ENCODE measurements at regions not wholly inside any gene's neighbourhood (a gene's known extent, or its start where the extent isn't known, plus 50 kb on each side); places are given as distances from the start of the nearest gene placed in this dataset.

DNA sequence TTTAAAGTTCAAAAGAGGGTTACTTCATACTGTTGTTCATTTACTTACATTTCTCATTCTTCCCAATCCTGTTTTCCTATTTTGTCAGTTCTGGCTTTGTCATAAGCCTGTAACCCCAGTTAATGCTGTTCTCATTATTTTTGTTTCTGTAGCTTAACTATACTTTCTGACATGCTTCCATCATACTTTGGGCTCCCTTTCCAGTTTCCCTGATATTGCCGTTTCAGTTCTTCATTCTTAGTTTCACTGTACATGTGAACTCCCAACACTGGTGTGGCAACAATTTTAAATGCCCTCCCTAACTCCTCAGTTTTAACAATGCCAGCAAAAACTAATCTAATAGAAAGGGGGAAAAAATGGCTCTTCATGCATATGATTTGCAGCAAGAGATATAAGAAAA lies 456.7 kb downstream of the LMO4 start (continued):
- TF ChIP-seq, protein P1, sequence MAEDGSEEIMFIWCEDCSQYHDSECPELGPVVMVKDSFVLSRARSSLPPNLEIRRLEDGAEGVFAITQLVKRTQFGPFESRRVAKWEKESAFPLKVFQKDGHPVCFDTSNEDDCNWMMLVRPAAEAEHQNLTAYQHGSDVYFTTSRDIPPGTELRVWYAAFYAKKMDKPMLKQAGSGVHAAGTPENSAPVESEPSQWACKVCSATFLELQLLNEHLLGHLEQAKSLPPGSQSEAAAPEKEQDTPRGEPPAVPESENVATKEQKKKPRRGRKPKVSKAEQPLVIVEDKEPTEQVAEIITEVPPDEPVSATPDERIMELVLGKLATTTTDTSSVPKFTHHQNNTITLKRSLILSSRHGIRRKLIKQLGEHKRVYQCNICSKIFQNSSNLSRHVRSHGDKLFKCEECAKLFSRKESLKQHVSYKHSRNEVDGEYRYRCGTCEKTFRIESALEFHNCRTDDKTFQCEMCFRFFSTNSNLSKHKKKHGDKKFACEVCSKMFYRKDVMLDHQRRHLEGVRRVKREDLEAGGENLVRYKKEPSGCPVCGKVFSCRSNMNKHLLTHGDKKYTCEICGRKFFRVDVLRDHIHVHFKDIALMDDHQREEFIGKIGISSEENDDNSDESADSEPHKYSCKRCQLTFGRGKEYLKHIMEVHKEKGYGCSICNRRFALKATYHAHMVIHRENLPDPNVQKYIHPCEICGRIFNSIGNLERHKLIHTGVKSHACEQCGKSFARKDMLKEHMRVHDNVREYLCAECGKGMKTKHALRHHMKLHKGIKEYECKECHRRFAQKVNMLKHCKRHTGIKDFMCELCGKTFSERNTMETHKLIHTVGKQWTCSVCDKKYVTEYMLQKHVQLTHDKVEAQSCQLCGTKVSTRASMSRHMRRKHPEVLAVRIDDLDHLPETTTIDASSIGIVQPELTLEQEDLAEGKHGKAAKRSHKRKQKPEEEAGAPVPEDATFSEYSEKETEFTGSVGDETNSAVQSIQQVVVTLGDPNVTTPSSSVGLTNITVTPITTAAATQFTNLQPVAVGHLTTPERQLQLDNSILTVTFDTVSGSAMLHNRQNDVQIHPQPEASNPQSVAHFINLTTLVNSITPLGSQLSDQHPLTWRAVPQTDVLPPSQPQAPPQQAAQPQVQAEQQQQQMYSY (CRISPR knock-in tag; IDR thresholded peaks at IDR 0.05) = no peak
- TF ChIP-seq, protein P2, sequence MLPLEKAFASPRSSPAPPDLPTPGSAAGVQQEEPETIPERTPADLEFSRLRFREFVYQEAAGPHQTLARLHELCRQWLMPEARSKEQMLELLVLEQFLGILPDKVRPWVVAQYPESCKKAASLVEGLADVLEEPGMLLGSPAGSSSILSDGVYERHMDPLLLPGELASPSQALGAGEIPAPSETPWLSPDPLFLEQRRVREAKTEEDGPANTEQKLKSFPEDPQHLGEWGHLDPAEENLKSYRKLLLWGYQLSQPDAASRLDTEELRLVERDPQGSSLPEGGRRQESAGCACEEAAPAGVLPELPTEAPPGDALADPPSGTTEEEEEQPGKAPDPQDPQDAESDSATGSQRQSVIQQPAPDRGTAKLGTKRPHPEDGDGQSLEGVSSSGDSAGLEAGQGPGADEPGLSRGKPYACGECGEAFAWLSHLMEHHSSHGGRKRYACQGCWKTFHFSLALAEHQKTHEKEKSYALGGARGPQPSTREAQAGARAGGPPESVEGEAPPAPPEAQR (CRISPR knock-in tag; IDR thresholded peaks at IDR 0.05) = no peak
- TF ChIP-seq TEAD4 (CRISPR knock-in tag; IDR thresholded peaks at IDR 0.05) (no peak), CREM (CRISPR knock-in tag; IDR thresholded peaks at IDR 0.05) (no peak), JUN (CRISPR knock-in tag; IDR thresholded peaks at IDR 0.05) (no peak), TCF7 (CRISPR knock-in tag; IDR thresholded peaks at IDR 0.05; ENCODE audit: low read depth) (no peak), NR1H2 (CRISPR knock-in tag; IDR thresholded peaks at IDR 0.05) (no peak), PRRX2 (CRISPR knock-in tag; IDR thresholded peaks at IDR 0.05) (no peak), ZNF219 (CRISPR knock-in tag; IDR thresholded peaks at IDR 0.05; ENCODE audit: borderline replicate concordance) (no peak)
- TF ChIP-seq, protein P3, sequence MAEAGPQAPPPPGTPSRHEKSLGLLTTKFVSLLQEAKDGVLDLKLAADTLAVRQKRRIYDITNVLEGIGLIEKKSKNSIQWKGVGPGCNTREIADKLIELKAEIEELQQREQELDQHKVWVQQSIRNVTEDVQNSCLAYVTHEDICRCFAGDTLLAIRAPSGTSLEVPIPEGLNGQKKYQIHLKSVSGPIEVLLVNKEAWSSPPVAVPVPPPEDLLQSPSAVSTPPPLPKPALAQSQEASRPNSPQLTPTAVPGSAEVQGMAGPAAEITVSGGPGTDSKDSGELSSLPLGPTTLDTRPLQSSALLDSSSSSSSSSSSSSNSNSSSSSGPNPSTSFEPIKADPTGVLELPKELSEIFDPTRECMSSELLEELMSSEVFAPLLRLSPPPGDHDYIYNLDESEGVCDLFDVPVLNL (CRISPR knock-in tag; IDR thresholded peaks at IDR 0.05; ENCODE audit: borderline replicate concordance, low read depth) = no peak
- TF ChIP-seq, protein P4, sequence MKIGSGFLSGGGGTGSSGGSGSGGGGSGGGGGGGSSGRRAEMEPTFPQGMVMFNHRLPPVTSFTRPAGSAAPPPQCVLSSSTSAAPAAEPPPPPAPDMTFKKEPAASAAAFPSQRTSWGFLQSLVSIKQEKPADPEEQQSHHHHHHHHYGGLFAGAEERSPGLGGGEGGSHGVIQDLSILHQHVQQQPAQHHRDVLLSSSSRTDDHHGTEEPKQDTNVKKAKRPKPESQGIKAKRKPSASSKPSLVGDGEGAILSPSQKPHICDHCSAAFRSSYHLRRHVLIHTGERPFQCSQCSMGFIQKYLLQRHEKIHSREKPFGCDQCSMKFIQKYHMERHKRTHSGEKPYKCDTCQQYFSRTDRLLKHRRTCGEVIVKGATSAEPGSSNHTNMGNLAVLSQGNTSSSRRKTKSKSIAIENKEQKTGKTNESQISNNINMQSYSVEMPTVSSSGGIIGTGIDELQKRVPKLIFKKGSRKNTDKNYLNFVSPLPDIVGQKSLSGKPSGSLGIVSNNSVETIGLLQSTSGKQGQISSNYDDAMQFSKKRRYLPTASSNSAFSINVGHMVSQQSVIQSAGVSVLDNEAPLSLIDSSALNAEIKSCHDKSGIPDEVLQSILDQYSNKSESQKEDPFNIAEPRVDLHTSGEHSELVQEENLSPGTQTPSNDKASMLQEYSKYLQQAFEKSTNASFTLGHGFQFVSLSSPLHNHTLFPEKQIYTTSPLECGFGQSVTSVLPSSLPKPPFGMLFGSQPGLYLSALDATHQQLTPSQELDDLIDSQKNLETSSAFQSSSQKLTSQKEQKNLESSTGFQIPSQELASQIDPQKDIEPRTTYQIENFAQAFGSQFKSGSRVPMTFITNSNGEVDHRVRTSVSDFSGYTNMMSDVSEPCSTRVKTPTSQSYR (CRISPR knock-in tag; IDR thresholded peaks at IDR 0.05) = no peak

DNA sequence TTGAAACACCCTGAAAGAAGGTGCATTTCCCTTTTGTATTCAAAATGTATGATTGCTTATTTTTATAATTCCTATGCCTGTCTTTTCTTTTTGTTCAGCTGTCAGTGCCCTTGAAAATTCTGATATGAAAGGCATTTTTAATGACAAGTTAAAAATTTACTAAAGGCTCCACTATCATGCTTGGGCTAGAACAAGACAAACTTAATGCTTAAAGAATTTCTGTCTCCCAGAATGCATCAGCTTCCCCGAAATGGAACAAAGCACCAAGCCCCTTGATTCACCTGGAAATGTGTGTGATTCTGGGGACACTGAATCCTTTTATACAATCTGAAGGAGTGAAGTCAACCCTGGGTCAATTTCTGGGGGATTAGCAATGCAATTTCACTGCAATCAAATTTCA lies 457.5 kb downstream of the LMO4 start:
- Mint-ChIP-seq H3K36me3 (no peaks in the 10 kb centered on the region), H3K27ac (no peak overlapping the region), H3K4me3 (no peak overlapping the region), H3K9me3 (peaks cover 9% of the 10 kb centered on the region; the same call in 1 of the 2 replicates), H3K27me3 (ENCODE audit: low read depth) (no peaks in the 10 kb centered on the region), H3K4me1 (peaks cover 22% of the 10 kb centered on the region)
- POLR2A ChIA-PET = no interaction called here
- ATAC-seq (no peak), DNase-seq (ENCODE audit: low spot score) (no peak)
- TF ChIP-seq, protein P5, sequence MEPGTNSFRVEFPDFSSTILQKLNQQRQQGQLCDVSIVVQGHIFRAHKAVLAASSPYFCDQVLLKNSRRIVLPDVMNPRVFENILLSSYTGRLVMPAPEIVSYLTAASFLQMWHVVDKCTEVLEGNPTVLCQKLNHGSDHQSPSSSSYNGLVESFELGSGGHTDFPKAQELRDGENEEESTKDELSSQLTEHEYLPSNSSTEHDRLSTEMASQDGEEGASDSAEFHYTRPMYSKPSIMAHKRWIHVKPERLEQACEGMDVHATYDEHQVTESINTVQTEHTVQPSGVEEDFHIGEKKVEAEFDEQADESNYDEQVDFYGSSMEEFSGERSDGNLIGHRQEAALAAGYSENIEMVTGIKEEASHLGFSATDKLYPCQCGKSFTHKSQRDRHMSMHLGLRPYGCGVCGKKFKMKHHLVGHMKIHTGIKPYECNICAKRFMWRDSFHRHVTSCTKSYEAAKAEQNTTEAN (CRISPR knock-in tag; IDR thresholded peaks at IDR 0.05) = no peak
- no peak for TF ChIP-seq ZNF138 (CRISPR knock-in tag; conservative IDR thresholded peaks at IDR 0.05)
- TF ChIP-seq, protein P6, sequence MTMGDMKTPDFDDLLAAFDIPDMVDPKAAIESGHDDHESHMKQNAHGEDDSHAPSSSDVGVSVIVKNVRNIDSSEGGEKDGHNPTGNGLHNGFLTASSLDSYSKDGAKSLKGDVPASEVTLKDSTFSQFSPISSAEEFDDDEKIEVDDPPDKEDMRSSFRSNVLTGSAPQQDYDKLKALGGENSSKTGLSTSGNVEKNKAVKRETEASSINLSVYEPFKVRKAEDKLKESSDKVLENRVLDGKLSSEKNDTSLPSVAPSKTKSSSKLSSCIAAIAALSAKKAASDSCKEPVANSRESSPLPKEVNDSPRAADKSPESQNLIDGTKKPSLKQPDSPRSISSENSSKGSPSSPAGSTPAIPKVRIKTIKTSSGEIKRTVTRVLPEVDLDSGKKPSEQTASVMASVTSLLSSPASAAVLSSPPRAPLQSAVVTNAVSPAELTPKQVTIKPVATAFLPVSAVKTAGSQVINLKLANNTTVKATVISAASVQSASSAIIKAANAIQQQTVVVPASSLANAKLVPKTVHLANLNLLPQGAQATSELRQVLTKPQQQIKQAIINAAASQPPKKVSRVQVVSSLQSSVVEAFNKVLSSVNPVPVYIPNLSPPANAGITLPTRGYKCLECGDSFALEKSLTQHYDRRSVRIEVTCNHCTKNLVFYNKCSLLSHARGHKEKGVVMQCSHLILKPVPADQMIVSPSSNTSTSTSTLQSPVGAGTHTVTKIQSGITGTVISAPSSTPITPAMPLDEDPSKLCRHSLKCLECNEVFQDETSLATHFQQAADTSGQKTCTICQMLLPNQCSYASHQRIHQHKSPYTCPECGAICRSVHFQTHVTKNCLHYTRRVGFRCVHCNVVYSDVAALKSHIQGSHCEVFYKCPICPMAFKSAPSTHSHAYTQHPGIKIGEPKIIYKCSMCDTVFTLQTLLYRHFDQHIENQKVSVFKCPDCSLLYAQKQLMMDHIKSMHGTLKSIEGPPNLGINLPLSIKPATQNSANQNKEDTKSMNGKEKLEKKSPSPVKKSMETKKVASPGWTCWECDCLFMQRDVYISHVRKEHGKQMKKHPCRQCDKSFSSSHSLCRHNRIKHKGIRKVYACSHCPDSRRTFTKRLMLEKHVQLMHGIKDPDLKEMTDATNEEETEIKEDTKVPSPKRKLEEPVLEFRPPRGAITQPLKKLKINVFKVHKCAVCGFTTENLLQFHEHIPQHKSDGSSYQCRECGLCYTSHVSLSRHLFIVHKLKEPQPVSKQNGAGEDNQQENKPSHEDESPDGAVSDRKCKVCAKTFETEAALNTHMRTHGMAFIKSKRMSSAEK (CRISPR knock-in tag; IDR thresholded peaks at IDR 0.05; ENCODE audit: borderline replicate concordance) = no peak
- TF ChIP-seq ZNF121 (CRISPR knock-in tag; IDR thresholded peaks at IDR 0.05) = no peak
- CTCF ChIA-PET = no interaction called here
